SK-N-MC (cell line): ENCODE measurements at regions not wholly inside any gene's neighbourhood (a gene's known extent, or its start where the extent isn't known, plus 50 kb on each side); places are given as distances from the start of the nearest gene placed in this dataset.
"Not testable (repeated sequence)": the region's sequence is repeated elsewhere in the genome, so short reads cannot be mapped to it uniquely, and the experiment has no call there.

Experiments used
- DNase-seq: peaks from one replicate; pipeline ENCODE4 v3.0.0-alpha.2; 2011; ENCODE audit warnings: low read depth, low spot score
- H3K27ac ChIP-seq: fragments of 200-600 bp; sonication (generic); 2 replicates; pipeline ENCODE4 v1.5.1; 2016; ENCODE audit warnings: mixed run types
- H3K36me3 ChIP-seq: fragments of 200-600 bp; sonication (generic); 2 replicates; pipeline ENCODE4 v1.6.1; 2017; ENCODE audit warnings: antibody characterized with exemption, low read length, mixed read lengths; ENCODE audit not compliant: insufficient read depth
- H3K4me3 ChIP-seq: fragments of 200-600 bp; sonication (generic); 2 replicates; pipeline ENCODE4 v1.5.1; 2016
- H3K9ac ChIP-seq: fragments of 200-600 bp; sonication (generic); 2 replicates; pipeline ENCODE4 v1.8.0; 2017; ENCODE audit warnings: mixed run types, mixed read lengths; ENCODE audit not compliant: insufficient read length
- H3K9me3 ChIP-seq: fragments of 200-600 bp; sonication (generic); 2 replicates; pipeline ENCODE4 v1.6.1; 2017; ENCODE audit warnings: low read depth, mild to moderate bottlenecking, antibody characterized with exemption, low read length, moderate library complexity, mixed read lengths
- EZH2 ChIP-seq: fragments of 200-600 bp; sonication (generic); IDR thresholded peaks from one replicate; pipeline ENCODE4 v1.6.1; 2017; ENCODE audit warnings: antibody characterized with exemption
- FOXP2 ChIP-seq: optimal IDR thresholded peaks from 2 replicates; pipeline ENCODE3; 2011; ENCODE audit warnings: mild to moderate bottlenecking, moderate library complexity; ENCODE audit not compliant: insufficient read depth; ENCODE audit errors: extremely low read length, control extremely low read depth
- POLR2AphosphoS5 ChIP-seq: IDR thresholded peaks from 2 replicates; pipeline ENCODE4 v1.6.1; 2012; ENCODE audit warnings: mild to moderate bottlenecking, low read depth, low read length, borderline replicate concordance

- Histone ChIP-seq H3K36me3 (no peaks in the 10 kb centered on the region), H3K9me3 (no peaks in the 10 kb centered on the region), H3K9ac (no peak overlapping the region), H3K27ac (no peak overlapping the region), H3K4me3 (no peak overlapping the region)
- TF ChIP-seq FOXP2 (no peak), POLR2AphosphoS5 (no peak), EZH2 (no peak)
- DNase-seq = no peak
Observed at GRCh38 chr2:103176294-103176915, 414.6 kb downstream of the TMEM182 start.

GRCh38 chr2:103179798-103180197 lies 418.0 kb downstream of the TMEM182 start:
- TF ChIP-seq EZH2 = no peak
- TF ChIP-seq POLR2AphosphoS5 = no peak
- no peak for TF ChIP-seq FOXP2
- H3K9ac ChIP-seq = no peak overlapping the region
- no peak for DNase-seq

GRCh38 chr2:103183061-103183460 lies 421.2 kb downstream of the TMEM182 start:
- H3K9me3 ChIP-seq = no peaks in the 10 kb centered on the region
- DNase-seq = no peak
- TF ChIP-seq POLR2AphosphoS5 (no peak), FOXP2 (no peak)
- H3K27ac ChIP-seq = no peak overlapping the region
- no peak overlapping the region for H3K4me3 ChIP-seq
- no peak overlapping the region for H3K9ac ChIP-seq
- no peaks in the 10 kb centered on the region for H3K36me3 ChIP-seq

More at GRCh38 chr2:103179798-103180197, 418.0 kb downstream of the TMEM182 start:
- H3K27ac ChIP-seq = no peak overlapping the region
- no peaks in the 10 kb centered on the region for H3K36me3 ChIP-seq
- no peaks in the 10 kb centered on the region for H3K9me3 ChIP-seq
- no peak overlapping the region for H3K4me3 ChIP-seq

- no peak overlapping the region for H3K9ac ChIP-seq
- no peaks in the 10 kb centered on the region for H3K36me3 ChIP-seq
- no peak for DNase-seq
- no peak overlapping the region for H3K4me3 ChIP-seq
- no peak for TF ChIP-seq FOXP2
- no peak for TF ChIP-seq EZH2
- TF ChIP-seq POLR2AphosphoS5 = no peak
- H3K27ac ChIP-seq = no peak overlapping the region
- H3K9me3 ChIP-seq = no peaks in the 10 kb centered on the region
Observed at GRCh38 chr2:103196802-103197201, 435.0 kb downstream of the TMEM182 start.

GRCh38 chr2:103200774-103201173 lies 438.9 kb downstream of the TMEM182 start:
- DNase-seq, H3K9me3 ChIP-seq, H3K9ac ChIP-seq, H3K36me3 ChIP-seq, H3K27ac ChIP-seq, H3K4me3 ChIP-seq: not testable (repeated sequence)

- no peak for TF ChIP-seq EZH2
- no peak for TF ChIP-seq FOXP2
- no peak for TF ChIP-seq POLR2AphosphoS5
- Histone ChIP-seq H3K36me3 (no peaks in the 10 kb centered on the region), H3K9me3 (no peaks in the 10 kb centered on the region), H3K27ac (no peak overlapping the region), H3K4me3 (no peak overlapping the region), H3K9ac (no peak overlapping the region)
- DNase-seq = no peak
Observed at GRCh38 chr2:103208916-103209315, 447.1 kb downstream of the TMEM182 start.

- Histone ChIP-seq H3K27ac (no peak overlapping the region), H3K4me3 (no peak overlapping the region), H3K9ac (no peak overlapping the region), H3K36me3 (no peaks in the 10 kb centered on the region), H3K9me3 (no peaks in the 10 kb centered on the region)
- no peak for DNase-seq
- TF ChIP-seq POLR2AphosphoS5 = no peak
- no peak for TF ChIP-seq EZH2
Observed at GRCh38 chr2:103213028-103213542, 451.3 kb downstream of the TMEM182 start.

- Histone ChIP-seq H3K4me3 (no peak overlapping the region), H3K9ac (no peak overlapping the region), H3K27ac (no peak overlapping the region), H3K9me3 (no peaks in the 10 kb centered on the region), H3K36me3 (no peaks in the 10 kb centered on the region)
- DNase-seq = no peak
- no peak for TF ChIP-seq FOXP2
- TF ChIP-seq POLR2AphosphoS5 = no peak
- TF ChIP-seq EZH2 = no peak
Observed at GRCh38 chr2:103218516-103218915, 456.7 kb downstream of the TMEM182 start.

GRCh38 chr2:103219398-103219797 lies 457.6 kb downstream of the TMEM182 start:
- TF ChIP-seq POLR2AphosphoS5 (no peak), FOXP2 (no peak), EZH2 (no peak)

More at GRCh38 chr2:103219398-103219797, 457.6 kb downstream of the TMEM182 start:
- no peaks in the 10 kb centered on the region for H3K9me3 ChIP-seq
- no peak overlapping the region for H3K4me3 ChIP-seq
- H3K9ac ChIP-seq = no peak overlapping the region
- no peak for DNase-seq
- no peak overlapping the region for H3K27ac ChIP-seq
- no peaks in the 10 kb centered on the region for H3K36me3 ChIP-seq
